GM19468 (cell line): ENCODE measurements at regions not wholly inside any gene's neighbourhood (a gene's known extent, or its start where the extent isn't known, plus 50 kb on each side); places are given as distances from the start of the nearest gene placed in this dataset.

Experiments used
- ATAC-seq: cut with Tn5 transposase; IDR thresholded peaks from one replicate; pipeline ENCODE4 v1.9.1; 2021; ENCODE audit warnings: mild to moderate bottlenecking, moderate library complexity, moderate number of reproducible peaks; ENCODE audit not compliant: unreplicated experiment; ENCODE audit errors: extremely low read depth

- ATAC-seq, result no peak
Measured at GRCh38 chr5:110195288-110195687, 505.6 kb downstream of the MAN2A1 start.

GRCh38 chr5:110201791-110202190 is 512.1 kb downstream of the MAN2A1 start:
- ATAC-seq, result no peak

- no peak for ATAC-seq
Measured at GRCh38 chr5:110203661-110204060, 513.9 kb downstream of the MAN2A1 start.

GRCh38 chr5:110209401-110209800 is 517.1 kb downstream of the TMEM232 start:
- no peak for ATAC-seq

- no peak for ATAC-seq
Measured at GRCh38 chr5:110218981-110219380, 507.5 kb downstream of the TMEM232 start.

- ATAC-seq, result no peak
Measured at GRCh38 chr5:110219769-110220168, 506.7 kb downstream of the TMEM232 start.

- ATAC-seq, result no peak
Measured at GRCh38 chr5:110221036-110221435, 505.4 kb downstream of the TMEM232 start.

- ATAC-seq, result no peak
Measured at GRCh38 chr5:110224050-110224449, 502.4 kb downstream of the TMEM232 start.

- no peak for ATAC-seq
Measured at GRCh38 chr5:110225949-110226348, 500.5 kb downstream of the TMEM232 start.

GRCh38 chr5:110239786-110240185 is 486.7 kb downstream of the TMEM232 start:
- ATAC-seq, result no peak

- ATAC-seq, result no peak
Measured at GRCh38 chr5:110242950-110243349, 483.5 kb downstream of the TMEM232 start.

- no peak for ATAC-seq
Measured at GRCh38 chr5:110248921-110249320, 477.6 kb downstream of the TMEM232 start.

- no peak for ATAC-seq
Measured at GRCh38 chr5:110250355-110250754, 476.1 kb downstream of the TMEM232 start.

GRCh38 chr5:110250755-110251154 is 475.7 kb downstream of the TMEM232 start:
- ATAC-seq, result no peak

- ATAC-seq, result no peak
Measured at GRCh38 chr5:110251366-110251765, 475.1 kb downstream of the TMEM232 start.

- no peak for ATAC-seq
Measured at GRCh38 chr5:110255194-110255593, 471.3 kb downstream of the TMEM232 start.

- ATAC-seq, result no peak
Measured at GRCh38 chr5:110256298-110256697, 470.2 kb downstream of the TMEM232 start.

GRCh38 chr5:110257971-110258370 is 468.5 kb downstream of the TMEM232 start:
- ATAC-seq, result no peak

- no peak for ATAC-seq
Measured at GRCh38 chr5:110258460-110259216, 467.8 kb downstream of the TMEM232 start.

GRCh38 chr5:110262749-110263148 is 463.7 kb downstream of the TMEM232 start:
- ATAC-seq, result no peak

- ATAC-seq, result no peak
Measured at GRCh38 chr5:110264661-110265060, 461.8 kb downstream of the TMEM232 start.

GRCh38 chr5:110265162-110265561 is 461.3 kb downstream of the TMEM232 start:
- ATAC-seq, result no peak
